B cell (primary cell): ENCODE measurements at regions not wholly inside any gene's neighbourhood (a gene's known extent, or its start where the extent isn't known, plus 50 kb on each side); places are given as distances from the start of the nearest gene placed in this dataset.

Source experiments
- ATAC-seq: fragments of 200-7000 bp; cut with Tn5 transposase; one replicate; pipeline ENCODE4 v1.10.0; 2021; ENCODE audit warnings: low read depth, mild to moderate bottlenecking, moderate number of reproducible peaks, moderate library complexity
- CTCF ChIA-PET: fragments of 350-600 bp; sonication (Branson Sonifier 250); formaldehyde crosslinking; loops from one replicate; lab custom pipeline; 2021; ENCODE audit warnings: antibody characterized with exemption, inconsistent platforms; lab: Charles Lee
- POLR2A ChIA-PET: fragments of 350-600 bp; sonication (Branson Sonifier 250); formaldehyde crosslinking; loops from one replicate; lab custom pipeline; 2021; ENCODE audit warnings: antibody characterized with exemption; lab: Charles Lee
- DNase-seq: peaks from one replicate; pipeline ENCODE4 v3.0.0; 2013
- H2AFZ ChIP-seq: 2 replicates; pipeline ENCODE4 v1.6.1; 2012; ENCODE audit warnings: mild to moderate bottlenecking, low read depth, low read length; ENCODE audit not compliant: insufficient read depth, poor library complexity, severe bottlenecking
- H3K27ac ChIP-seq, 2 donors: 1 replicate in 1 of 2; 2 replicates in 1 of 2; pipeline ENCODE4 v1.5.1; 2012 to 2013; ENCODE audit warnings: low read length in 2 of 2, mild to moderate bottlenecking in 2 of 2, moderate library complexity in 1 of 2
- H3K27me3 ChIP-seq, 4 experiments: fragments of 200-600 bp in 1 of 4; sonication (generic) in 1 of 4; replicated peaks in 1 of 4; 1 replicate in 2 of 4; 2 replicates in 2 of 4; pipeline versions ENCODE4 v1.6.1 to v1.7.0; 2013 to 2016; ENCODE audit warnings: low read length in 3 of 4, mild to moderate bottlenecking in 2 of 4, mixed read lengths in 1 of 4, moderate library complexity in 1 of 4; ENCODE audit not compliant: insufficient read depth in 4 of 4, control insufficient read depth in 3 of 4; ENCODE audit errors: control extremely low read depth in 1 of 4
- H3K36me3 ChIP-seq, 2 experiments: replicated peaks in 1 of 2; 1 replicate in 1 of 2; 2 replicates in 1 of 2; pipeline versions ENCODE4 v1.6.1 to v1.7.1; 2013; ENCODE audit warnings: low read length in 1 of 2; ENCODE audit not compliant: insufficient read depth in 2 of 2, control insufficient read depth in 1 of 2; ENCODE audit errors: control extremely low read depth in 1 of 2, extremely low read depth in 1 of 2
- H3K4me1 ChIP-seq, 2 donors: fragments of 200-600 bp in 1 of 2; sonication (generic) in 1 of 2; 1 replicate in 1 of 2; 2 replicates in 1 of 2; pipeline versions ENCODE4 v1.5.1 to v1.6.1; 2013 to 2017; ENCODE audit warnings: low read length in 2 of 2; ENCODE audit not compliant: control insufficient read depth in 2 of 2, insufficient read depth in 2 of 2
- H3K4me2 ChIP-seq: replicated peaks from 2 replicates; pipeline ENCODE3; 2012; ENCODE audit warnings: mild to moderate bottlenecking, low read depth, low read length; ENCODE audit not compliant: poor library complexity, severe bottlenecking
- H3K4me3 ChIP-seq, 5 experiments: fragments of 200-600 bp in 1 of 5; sonication (generic) in 1 of 5; 1 replicate in 3 of 5; 2 replicates in 2 of 5; pipeline versions ENCODE4 v1.5.1 to v1.7.0; 2011 to 2016; ENCODE audit warnings: low read length in 4 of 5, mild to moderate bottlenecking in 4 of 5, low read depth in 2 of 5, control low read depth in 1 of 5, moderate library complexity in 1 of 5; ENCODE audit not compliant: insufficient read depth in 1 of 5; ENCODE audit errors: control extremely low read depth in 1 of 5, extremely low read depth in 1 of 5
- H3K79me2 ChIP-seq: fragments of 200-600 bp; sonication (generic); one replicate; pipeline ENCODE4 v1.6.0; 2016; ENCODE audit warnings: low read length; ENCODE audit not compliant: control insufficient read depth, insufficient read depth
- H3K9ac ChIP-seq: fragments of 200-600 bp; sonication (generic); 2 replicates; pipeline ENCODE4 v1.6.1; 2017; ENCODE audit warnings: mild to moderate bottlenecking, low read length, moderate library complexity
- H3K9me3 ChIP-seq, 3 donors: one replicate each; pipeline versions ENCODE4 v1.6.1 to v1.7.1; 2013; ENCODE audit warnings: low read length in 2 of 3; ENCODE audit not compliant: control insufficient read depth in 2 of 3, insufficient read depth in 1 of 3; ENCODE audit errors: control extremely low read depth in 1 of 3
- H4K20me1 ChIP-seq: 2 replicates; pipeline ENCODE4 v1.6.0; 2012; ENCODE audit warnings: mild to moderate bottlenecking, low read length; ENCODE audit not compliant: insufficient read depth, control insufficient read depth, poor library complexity, severe bottlenecking
- H3K27ac Mint-ChIP-seq: one replicate; pipeline ENCODE4 v1.8.0; 2021; ENCODE audit warnings: mixed read lengths
- H3K27me3 Mint-ChIP-seq: one replicate; pipeline ENCODE4 v1.8.0; 2021; ENCODE audit warnings: mixed read lengths
- H3K4me1 Mint-ChIP-seq: one replicate; pipeline ENCODE4 v1.8.0; 2021; ENCODE audit warnings: mixed read lengths
- H3K4me3 Mint-ChIP-seq: one replicate; pipeline ENCODE4 v1.8.0; 2021; ENCODE audit warnings: mixed read lengths
- H3K9me3 Mint-ChIP-seq: one replicate; pipeline ENCODE4 v1.8.0; 2022; ENCODE audit warnings: mixed read lengths; ENCODE audit not compliant: insufficient read depth
- EZH2 ChIP-seq: IDR thresholded peaks from 2 replicates; pipeline ENCODE4 v1.6.1; 2012; ENCODE audit warnings: borderline replicate concordance, low read depth, mild to moderate bottlenecking, moderate library complexity, low read length; ENCODE audit not compliant: insufficient read depth, poor library complexity, severe bottlenecking
- WGBS: methylation state at CpG from one replicate; pipeline ENCODE4 v1.1.5; 2013; ENCODE audit warnings: missing lambda C conversion rate; ENCODE audit not compliant: insufficient coverage; 5-methylcytosine and 5-hydroxymethylcytosine counted together
- intact Hi-C: fragments of 100-400 bp; cut with micrococcal nuclease; formaldehyde crosslinking; loops from one replicate; pipeline ENCODE4 v1.10.0; 2022
- TF ChIP-seq, protein P1 (sequence below): fragments of 200-600 bp; IDR thresholded peaks from one replicate; pipeline ENCODE4 v1.8.0; 2022; ENCODE audit warnings: antibody characterized with exemption, mild to moderate bottlenecking

DNA sequence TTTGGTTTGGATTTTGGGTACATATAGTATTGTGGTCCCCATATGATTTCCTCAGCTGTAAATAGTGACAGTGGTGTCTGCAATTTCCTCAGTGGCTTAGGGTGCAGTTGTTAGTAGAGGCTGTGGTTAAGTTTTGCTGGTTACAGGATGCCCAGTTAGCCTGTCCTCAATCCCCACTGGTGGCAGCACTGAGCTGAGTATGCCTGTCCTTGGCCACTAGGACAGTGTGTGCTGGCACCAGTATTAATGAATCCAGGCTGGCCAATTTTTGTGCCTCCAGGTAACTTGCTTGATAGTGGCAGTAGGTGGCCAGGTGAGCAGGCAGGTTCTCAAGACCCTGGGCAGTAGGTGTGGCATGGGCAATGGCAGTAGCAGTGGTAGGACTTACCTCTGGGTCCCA, 973.1 kb downstream of the TMEM182 start:
- Histone ChIP-seq H3K36me3 (no peaks in the 10 kb centered on the region), H4K20me1 (no peaks in the 10 kb centered on the region), H3K4me3 (no peak overlapping the region), H2AFZ (no peak overlapping the region), H3K27ac (no peak overlapping the region), H3K9me3 (peaks cover 0 to 26% (median 8%) of the 10 kb centered on the region in 3 donors), H3K9ac (no peak overlapping the region), H3K4me1 (no peaks in the 10 kb centered on the region), H3K79me2 (no peaks in the 10 kb centered on the region), H3K27me3 (no peaks in the 10 kb centered on the region), H3K4me2 (no peak overlapping the region)
- peaks cover 13% of the 10 kb centered on the region for H3K9me3 Mint-ChIP-seq
- intact Hi-C loops = no loop called here
- no peak overlapping the region for H3K27ac Mint-ChIP-seq
- CTCF ChIA-PET = no interaction called here
- ATAC-seq (no peak), DNase-seq (no peak)
- TF ChIP-seq, protein P1, sequence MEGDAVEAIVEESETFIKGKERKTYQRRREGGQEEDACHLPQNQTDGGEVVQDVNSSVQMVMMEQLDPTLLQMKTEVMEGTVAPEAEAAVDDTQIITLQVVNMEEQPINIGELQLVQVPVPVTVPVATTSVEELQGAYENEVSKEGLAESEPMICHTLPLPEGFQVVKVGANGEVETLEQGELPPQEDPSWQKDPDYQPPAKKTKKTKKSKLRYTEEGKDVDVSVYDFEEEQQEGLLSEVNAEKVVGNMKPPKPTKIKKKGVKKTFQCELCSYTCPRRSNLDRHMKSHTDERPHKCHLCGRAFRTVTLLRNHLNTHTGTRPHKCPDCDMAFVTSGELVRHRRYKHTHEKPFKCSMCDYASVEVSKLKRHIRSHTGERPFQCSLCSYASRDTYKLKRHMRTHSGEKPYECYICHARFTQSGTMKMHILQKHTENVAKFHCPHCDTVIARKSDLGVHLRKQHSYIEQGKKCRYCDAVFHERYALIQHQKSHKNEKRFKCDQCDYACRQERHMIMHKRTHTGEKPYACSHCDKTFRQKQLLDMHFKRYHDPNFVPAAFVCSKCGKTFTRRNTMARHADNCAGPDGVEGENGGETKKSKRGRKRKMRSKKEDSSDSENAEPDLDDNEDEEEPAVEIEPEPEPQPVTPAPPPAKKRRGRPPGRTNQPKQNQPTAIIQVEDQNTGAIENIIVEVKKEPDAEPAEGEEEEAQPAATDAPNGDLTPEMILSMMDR = no peak
- TF ChIP-seq EZH2 = no peak
- POLR2A ChIA-PET = no interaction called here
- H3K4me1 Mint-ChIP-seq = no peaks in the 10 kb centered on the region
- H3K27me3 Mint-ChIP-seq = no peaks in the 10 kb centered on the region
- H3K4me3 Mint-ChIP-seq = no peak overlapping the region

DNA sequence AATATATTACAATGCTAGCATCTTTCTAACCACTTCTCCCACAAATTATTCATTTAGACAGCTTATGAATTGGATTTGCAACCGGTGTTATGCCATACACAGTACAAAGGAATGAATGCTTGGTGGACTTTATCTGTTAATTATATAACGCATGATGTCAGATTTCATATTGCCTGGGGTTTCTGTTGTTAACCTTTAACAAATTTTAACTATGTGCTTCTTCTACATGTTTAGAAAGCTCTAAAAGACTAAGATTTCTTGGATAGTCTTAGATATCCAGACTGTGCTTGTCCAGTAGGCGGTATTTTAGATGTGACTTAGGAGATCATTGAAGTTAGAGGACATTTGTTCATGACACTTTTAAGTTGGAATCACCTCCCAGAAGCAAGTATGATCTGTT, 976.3 kb downstream of the TMEM182 start:
- peaks cover 8% of the 10 kb centered on the region for H3K9me3 Mint-ChIP-seq
- POLR2A ChIA-PET = no interaction called here

More for the DNA sequence above, 976.3 kb downstream of the TMEM182 start:
- Histone ChIP-seq H2AFZ (no peak overlapping the region), H3K27me3 (no peaks in the 10 kb centered on the region), H3K9me3 (peaks cover 0 to 23% (median 8%) of the 10 kb centered on the region in 3 donors), H3K4me2 (no peak overlapping the region), H3K4me3 (no peak overlapping the region), H4K20me1 (no peaks in the 10 kb centered on the region), H3K4me1 (no peaks in the 10 kb centered on the region), H3K9ac (no peak overlapping the region), H3K27ac (no peak overlapping the region), H3K79me2 (no peaks in the 10 kb centered on the region), H3K36me3 (no peaks in the 10 kb centered on the region)
- CTCF ChIA-PET = no interaction called here
- Mint-ChIP-seq H3K27ac (no peak overlapping the region), H3K4me3 (no peak overlapping the region), H3K4me1 (no peaks in the 10 kb centered on the region), H3K27me3 (no peaks in the 10 kb centered on the region)
- ATAC-seq (no peak), DNase-seq (no peak)
- intact Hi-C loops = no loop called here
- WGBS = no CpG with 5 or more reads among the region's 3 CpGs
- TF ChIP-seq, protein P1 = no peak
- no peak for TF ChIP-seq EZH2
